ENCODE measurements at regions not wholly inside any gene's neighbourhood (a gene's known extent, or its start where the extent isn't known, plus 50 kb on each side); places are given as distances from the start of the nearest gene placed in this dataset.

DNA sequence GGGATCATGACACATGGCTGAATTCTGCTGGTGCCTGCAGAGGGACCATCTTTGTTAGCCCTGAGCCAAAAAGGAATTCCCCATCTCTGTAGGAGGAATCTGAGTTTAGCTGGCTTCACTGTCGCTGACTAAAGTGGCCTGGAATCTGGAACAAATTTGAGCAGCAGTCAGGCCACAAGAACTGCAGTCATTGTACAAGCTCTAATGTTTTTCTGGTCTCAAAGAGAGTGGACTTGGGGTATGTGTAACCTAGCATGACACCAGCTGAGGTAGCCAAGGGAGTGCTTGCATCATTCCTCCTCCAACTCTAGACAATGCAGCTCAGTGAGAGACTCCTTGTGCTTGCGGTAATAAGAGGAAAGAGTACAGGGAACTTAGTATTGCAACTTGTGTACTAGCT lies 539.1 kb upstream of the LRRTM4 start:
- Mint-ChIP-seq H3K4me3 (ENCODE audit: low read depth) (no peak overlapping the region), H3K4me1 (ENCODE audit: low read depth) (no peaks in the 10 kb centered on the region), H3K9me3 (ENCODE audit: low read depth) (peaks cover 9% of the 10 kb centered on the region), H3K36me3 (ENCODE audit: insufficient read depth) (no peaks in the 10 kb centered on the region), H3K27me3 (no peaks in the 10 kb centered on the region), H3K27ac (no peak overlapping the region)
- TF ChIP-seq, protein P1, sequence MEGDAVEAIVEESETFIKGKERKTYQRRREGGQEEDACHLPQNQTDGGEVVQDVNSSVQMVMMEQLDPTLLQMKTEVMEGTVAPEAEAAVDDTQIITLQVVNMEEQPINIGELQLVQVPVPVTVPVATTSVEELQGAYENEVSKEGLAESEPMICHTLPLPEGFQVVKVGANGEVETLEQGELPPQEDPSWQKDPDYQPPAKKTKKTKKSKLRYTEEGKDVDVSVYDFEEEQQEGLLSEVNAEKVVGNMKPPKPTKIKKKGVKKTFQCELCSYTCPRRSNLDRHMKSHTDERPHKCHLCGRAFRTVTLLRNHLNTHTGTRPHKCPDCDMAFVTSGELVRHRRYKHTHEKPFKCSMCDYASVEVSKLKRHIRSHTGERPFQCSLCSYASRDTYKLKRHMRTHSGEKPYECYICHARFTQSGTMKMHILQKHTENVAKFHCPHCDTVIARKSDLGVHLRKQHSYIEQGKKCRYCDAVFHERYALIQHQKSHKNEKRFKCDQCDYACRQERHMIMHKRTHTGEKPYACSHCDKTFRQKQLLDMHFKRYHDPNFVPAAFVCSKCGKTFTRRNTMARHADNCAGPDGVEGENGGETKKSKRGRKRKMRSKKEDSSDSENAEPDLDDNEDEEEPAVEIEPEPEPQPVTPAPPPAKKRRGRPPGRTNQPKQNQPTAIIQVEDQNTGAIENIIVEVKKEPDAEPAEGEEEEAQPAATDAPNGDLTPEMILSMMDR (IDR thresholded peaks at IDR 0.05; ENCODE audit: unreplicated experiment): no peak
- no peak for DNase-seq (ENCODE audit: low spot score, unreplicated experiment)

DNA sequence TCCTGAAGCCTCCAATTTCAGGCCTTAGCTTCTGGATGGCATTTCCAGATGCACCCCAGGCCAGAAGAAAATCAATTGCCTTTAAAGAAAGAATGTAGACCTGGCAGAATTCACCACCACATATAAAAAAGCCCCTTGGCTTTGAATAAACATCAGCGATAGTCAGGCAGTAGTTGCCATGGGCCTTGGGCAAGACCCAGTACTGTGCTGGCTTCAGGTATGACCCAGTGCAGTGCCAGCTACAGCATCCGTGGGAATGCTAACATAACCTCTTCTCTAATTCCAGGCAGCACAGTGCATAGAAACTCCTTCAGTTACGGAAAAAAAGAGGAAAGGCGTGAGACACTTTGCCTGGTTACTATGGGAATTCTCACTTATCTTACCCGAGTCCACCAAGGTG lies 539.6 kb upstream of the LRRTM4 start:
- Mint-ChIP-seq H3K36me3 (ENCODE audit: insufficient read depth) (no peaks in the 10 kb centered on the region), H3K4me1 (ENCODE audit: low read depth) (no peaks in the 10 kb centered on the region), H3K9me3 (ENCODE audit: low read depth) (peaks cover 9% of the 10 kb centered on the region), H3K4me3 (ENCODE audit: low read depth) (no peak overlapping the region), H3K27ac (no peak overlapping the region), H3K27me3 (no peaks in the 10 kb centered on the region)
- TF ChIP-seq, protein P1 (IDR thresholded peaks at IDR 0.05; ENCODE audit: unreplicated experiment): no peak
- DNase-seq (ENCODE audit: low spot score, unreplicated experiment): no peak

DNA sequence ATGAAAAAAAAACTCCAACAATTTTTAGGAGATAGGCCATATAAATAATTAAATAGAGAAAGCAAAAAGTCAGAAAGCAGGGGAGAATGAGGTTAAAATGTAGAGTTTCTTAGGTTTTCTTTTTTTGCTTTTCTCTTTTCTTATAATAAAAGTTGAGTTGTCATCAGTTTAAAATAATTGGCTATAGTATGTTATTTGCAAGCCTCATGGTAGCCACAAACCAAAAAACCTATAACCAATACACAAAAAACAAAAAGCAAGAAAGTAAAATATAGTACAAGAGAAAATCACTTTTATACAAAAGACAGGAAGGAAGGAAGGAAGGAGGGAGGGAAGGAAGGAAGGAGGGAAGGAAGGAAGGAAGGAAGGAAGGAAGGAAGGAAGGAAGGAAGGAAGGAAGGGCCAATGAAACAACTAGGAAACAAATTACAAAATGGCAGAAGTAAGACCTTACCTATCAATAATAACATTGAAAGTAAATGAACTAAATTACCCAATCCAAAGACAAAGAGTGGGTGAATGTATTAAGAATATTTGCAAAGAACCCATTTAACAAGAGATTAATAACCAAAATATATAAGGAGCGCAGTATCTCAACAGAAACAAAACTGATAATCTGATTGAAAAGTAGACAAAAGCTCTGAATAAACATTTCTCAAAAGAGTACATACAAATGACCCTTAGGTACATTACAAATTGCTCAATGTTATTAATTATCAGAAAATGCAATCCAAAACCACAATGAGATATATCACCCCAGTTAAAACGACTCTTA lies 541.3 kb upstream of the LRRTM4 start:
- H3K27ac Mint-ChIP-seq: no peak overlapping the region
- no peaks in the 10 kb centered on the region for H3K9me3 Mint-ChIP-seq (ENCODE audit: low read depth)
- H3K27me3 Mint-ChIP-seq: no peaks in the 10 kb centered on the region
- DNase-seq (ENCODE audit: low spot score, unreplicated experiment): no peak
- no peaks in the 10 kb centered on the region for H3K4me1 Mint-ChIP-seq (ENCODE audit: low read depth)
- H3K36me3 Mint-ChIP-seq (ENCODE audit: insufficient read depth): no peaks in the 10 kb centered on the region
- TF ChIP-seq, protein P1 (IDR thresholded peaks at IDR 0.05; ENCODE audit: unreplicated experiment): no peak
- no peak overlapping the region for H3K4me3 Mint-ChIP-seq (ENCODE audit: low read depth)

DNA sequence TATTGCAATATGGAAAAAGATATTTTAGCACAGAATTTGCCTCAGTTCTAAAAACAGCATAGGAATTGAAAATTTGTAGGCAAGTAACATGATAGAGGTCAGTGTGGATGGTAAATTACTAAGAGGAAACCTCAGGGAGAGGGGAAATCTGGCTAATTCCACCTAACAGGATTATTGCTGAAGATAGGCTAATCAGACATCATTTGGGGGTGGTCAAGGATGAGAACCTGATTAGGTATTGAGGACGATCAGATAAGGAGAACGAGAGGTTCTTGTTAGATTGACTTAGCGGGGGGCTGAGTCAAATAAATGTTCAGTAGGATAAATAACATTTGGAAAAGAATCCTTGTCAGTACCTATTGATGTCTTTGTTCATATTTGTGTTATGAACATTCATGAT lies 543.2 kb upstream of the LRRTM4 start:
- H3K27me3 Mint-ChIP-seq: no peaks in the 10 kb centered on the region
- TF ChIP-seq, protein P1 (IDR thresholded peaks at IDR 0.05; ENCODE audit: unreplicated experiment): no peak
- DNase-seq (ENCODE audit: low spot score, unreplicated experiment): no peak
- H3K4me1 Mint-ChIP-seq (ENCODE audit: low read depth): no peaks in the 10 kb centered on the region
- H3K4me3 Mint-ChIP-seq (ENCODE audit: low read depth): no peak overlapping the region
- H3K9me3 Mint-ChIP-seq (ENCODE audit: low read depth): no peaks in the 10 kb centered on the region
- no peak overlapping the region for H3K27ac Mint-ChIP-seq
- H3K36me3 Mint-ChIP-seq (ENCODE audit: insufficient read depth): no peaks in the 10 kb centered on the region

DNA sequence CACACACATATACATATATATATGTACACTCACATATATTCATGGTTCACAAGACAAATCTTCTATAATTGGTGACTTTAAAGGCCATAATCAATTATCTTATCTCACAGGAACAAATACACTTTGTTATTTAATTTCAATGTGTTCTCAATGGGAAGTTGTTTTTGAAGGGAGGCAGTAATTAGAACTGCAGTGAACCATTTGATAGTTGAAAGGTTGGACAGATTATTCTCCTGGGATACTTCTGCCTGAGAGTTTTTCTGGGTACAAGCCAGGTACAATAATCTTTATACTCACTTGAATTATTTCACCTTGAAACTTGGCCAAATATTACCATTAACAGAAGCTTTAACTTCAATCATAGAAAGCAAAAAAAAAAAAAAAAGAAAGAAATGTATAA lies 546.6 kb upstream of the LRRTM4 start:
- no peak for DNase-seq (ENCODE audit: low spot score, unreplicated experiment)
- Mint-ChIP-seq H3K4me1 (ENCODE audit: low read depth) (peaks cover 1% of the 10 kb centered on the region), H3K9me3 (ENCODE audit: low read depth) (no peaks in the 10 kb centered on the region), H3K27me3 (no peaks in the 10 kb centered on the region), H3K27ac (no peak overlapping the region), H3K4me3 (ENCODE audit: low read depth) (no peak overlapping the region), H3K36me3 (ENCODE audit: insufficient read depth) (no peaks in the 10 kb centered on the region)
- TF ChIP-seq, protein P1 (IDR thresholded peaks at IDR 0.05; ENCODE audit: unreplicated experiment): no peak
